ENCODE measurements at regions not wholly inside any gene's neighbourhood (a gene's known extent, or its start where the extent isn't known, plus 50 kb on each side); places are given as distances from the start of the nearest gene placed in this dataset.

DNA sequence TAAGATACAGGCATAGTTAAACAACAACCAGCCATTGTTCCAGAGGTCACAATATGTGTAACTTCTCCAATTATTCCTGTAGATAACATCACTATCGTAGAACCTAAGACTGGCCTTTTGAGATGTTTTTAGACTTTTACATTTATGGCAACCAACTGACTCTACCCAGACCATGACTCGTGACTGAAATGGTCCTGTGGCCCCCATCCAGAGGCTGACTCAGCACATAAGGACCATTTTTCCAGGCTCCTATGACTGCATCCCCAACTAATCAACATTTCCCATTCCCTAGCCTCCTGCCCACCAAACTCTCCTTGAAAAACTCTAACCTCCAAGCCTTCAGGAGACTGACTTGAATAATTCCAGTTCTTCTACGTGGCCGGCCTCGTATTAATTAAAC, 52.6 kb upstream of the NID2 start:
- DNase-seq (no peak), ATAC-seq (ENCODE audit: poor library complexity) (no peak)
- H3K27me3 Mint-ChIP-seq, result peaks cover 5% of the 10 kb centered on the region
- intact Hi-C loops (cut with DNase I, micrococcal nuclease), result no loop called here
- H3K9me3 Mint-ChIP-seq, result no peaks in the 10 kb centered on the region
- H3K27ac Mint-ChIP-seq, result no peak overlapping the region
- TF ChIP-seq, protein P1, sequence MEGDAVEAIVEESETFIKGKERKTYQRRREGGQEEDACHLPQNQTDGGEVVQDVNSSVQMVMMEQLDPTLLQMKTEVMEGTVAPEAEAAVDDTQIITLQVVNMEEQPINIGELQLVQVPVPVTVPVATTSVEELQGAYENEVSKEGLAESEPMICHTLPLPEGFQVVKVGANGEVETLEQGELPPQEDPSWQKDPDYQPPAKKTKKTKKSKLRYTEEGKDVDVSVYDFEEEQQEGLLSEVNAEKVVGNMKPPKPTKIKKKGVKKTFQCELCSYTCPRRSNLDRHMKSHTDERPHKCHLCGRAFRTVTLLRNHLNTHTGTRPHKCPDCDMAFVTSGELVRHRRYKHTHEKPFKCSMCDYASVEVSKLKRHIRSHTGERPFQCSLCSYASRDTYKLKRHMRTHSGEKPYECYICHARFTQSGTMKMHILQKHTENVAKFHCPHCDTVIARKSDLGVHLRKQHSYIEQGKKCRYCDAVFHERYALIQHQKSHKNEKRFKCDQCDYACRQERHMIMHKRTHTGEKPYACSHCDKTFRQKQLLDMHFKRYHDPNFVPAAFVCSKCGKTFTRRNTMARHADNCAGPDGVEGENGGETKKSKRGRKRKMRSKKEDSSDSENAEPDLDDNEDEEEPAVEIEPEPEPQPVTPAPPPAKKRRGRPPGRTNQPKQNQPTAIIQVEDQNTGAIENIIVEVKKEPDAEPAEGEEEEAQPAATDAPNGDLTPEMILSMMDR (IDR thresholded peaks at IDR 0.05), result no peak
- peaks cover 15% of the 10 kb centered on the region for H3K4me1 Mint-ChIP-seq (ENCODE audit: low read depth)
- no peak overlapping the region for H3K27ac ChIP-seq (ENCODE audit: low read depth in 1 of 2, low read length in 2 of 2)
- no peaks in the 10 kb centered on the region for H3K36me3 Mint-ChIP-seq (ENCODE audit: low read depth)
- no peak overlapping the region for H3K4me3 ChIP-seq (ENCODE audit: low read length)
- peaks cover 0 to 3% of the 10 kb centered on the region in 2 experiments for H3K9me3 ChIP-seq (ENCODE audit: control insufficient read depth in 1 of 2, insufficient read depth in 1 of 2, low read length in 2 of 2)
- no peaks in the 10 kb centered on the region for H3K36me3 ChIP-seq (ENCODE audit: insufficient read depth, low read length)
- H3K27me3 ChIP-seq (ENCODE audit: control insufficient read depth in 1 of 2, insufficient read depth in 2 of 2, low read length in 2 of 2), result no peaks in the 10 kb centered on the region
- CTCF ChIA-PET, result no interaction called here
- POLR2A ChIA-PET, result no interaction called here
- peaks cover 13% of the 10 kb centered on the region for H3K4me1 ChIP-seq (ENCODE audit: insufficient read depth, low read length)
- no peak overlapping the region for H3K4me3 Mint-ChIP-seq

DNA sequence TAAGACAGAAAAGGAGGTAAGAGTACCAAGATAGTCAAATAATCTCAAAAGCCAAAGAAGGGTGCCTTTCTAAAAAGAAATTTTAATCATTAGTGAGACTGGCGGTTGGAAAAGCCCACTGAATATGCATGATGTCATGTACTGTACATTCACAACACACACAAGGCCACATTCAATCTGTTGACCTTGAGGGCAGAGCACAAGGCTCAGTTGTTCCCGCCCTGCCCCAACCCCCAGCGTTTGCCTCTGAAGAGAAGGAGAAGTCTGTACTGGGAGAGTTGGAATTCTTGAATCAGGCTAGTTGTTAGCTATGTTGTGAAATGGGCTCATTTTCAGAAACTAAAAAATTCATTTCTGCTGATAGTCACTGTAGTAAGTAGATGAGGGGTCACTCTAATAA, 50.2 kb upstream of the NID2 start:
- CTCF ChIA-PET, result no interaction called here
- intact Hi-C loops (cut with DNase I, micrococcal nuclease), result no loop called here
- POLR2A ChIA-PET, result no interaction called here

More for the DNA sequence above, 50.2 kb upstream of the NID2 start:
- no peaks in the 10 kb centered on the region for H3K9me3 Mint-ChIP-seq
- no peaks in the 10 kb centered on the region for H3K27me3 Mint-ChIP-seq
- Histone ChIP-seq H3K4me3 (ENCODE audit: low read length) (no peak overlapping the region), H3K9me3 (ENCODE audit: control insufficient read depth in 1 of 2, insufficient read depth in 1 of 2, low read length in 2 of 2) (peaks cover 0 to 3% of the 10 kb centered on the region in 2 experiments), H3K27me3 (ENCODE audit: control insufficient read depth in 1 of 2, insufficient read depth in 2 of 2, low read length in 2 of 2) (no peaks in the 10 kb centered on the region), H3K27ac (ENCODE audit: low read depth in 1 of 2, low read length in 2 of 2) (no peak overlapping the region), H3K36me3 (ENCODE audit: insufficient read depth, low read length) (no peaks in the 10 kb centered on the region), H3K4me1 (ENCODE audit: insufficient read depth, low read length) (no peaks in the 10 kb centered on the region)
- no peaks in the 10 kb centered on the region for H3K4me1 Mint-ChIP-seq (ENCODE audit: low read depth)
- H3K36me3 Mint-ChIP-seq (ENCODE audit: low read depth), result no peaks in the 10 kb centered on the region
- TF ChIP-seq, protein P1 (IDR thresholded peaks at IDR 0.05), result no peak
- no peak overlapping the region for H3K4me3 Mint-ChIP-seq
- DNase-seq (no peak), ATAC-seq (ENCODE audit: poor library complexity) (no peak)
- H3K27ac Mint-ChIP-seq, result no peak overlapping the region

Data from CD4-positive, alpha-beta T cell (primary cell).